Breast epithelium (tissue), 3 donors: ENCODE measurements at regions not wholly inside any gene's neighbourhood (a gene's known extent, or its start where the extent isn't known, plus 50 kb on each side); places are given as distances from the start of the nearest gene placed in this dataset.

Experiments
- POLR2A ChIP-seq: fragments of 450-650 bp; IDR thresholded peaks from one replicate; pipeline ENCODE4 v1.6.1; 2016; ENCODE audit warnings: antibody characterized with exemption, mild to moderate bottlenecking, moderate library complexity
- POLR2AphosphoS5 ChIP-seq, 3 donors: sonication (generic); formaldehyde crosslinking; IDR thresholded peaks; one replicate each; pipeline ENCODE4 v1.6.1; 2017; ENCODE audit warnings: antibody characterized with exemption in 3 of 3
- TF ChIP-seq, protein P1 (sequence below), 3 donors: fragments of 450-650 bp; IDR thresholded peaks; one replicate each; pipeline ENCODE4 v1.5.1; 2016 to 2017; ENCODE audit warnings: antibody characterized with exemption in 3 of 3, mild to moderate bottlenecking in 3 of 3, moderate library complexity in 3 of 3

GRCh38 chr1:209504571-209504970, 78.9 kb upstream of the CAMK1G start:
- TF ChIP-seq, protein P1, sequence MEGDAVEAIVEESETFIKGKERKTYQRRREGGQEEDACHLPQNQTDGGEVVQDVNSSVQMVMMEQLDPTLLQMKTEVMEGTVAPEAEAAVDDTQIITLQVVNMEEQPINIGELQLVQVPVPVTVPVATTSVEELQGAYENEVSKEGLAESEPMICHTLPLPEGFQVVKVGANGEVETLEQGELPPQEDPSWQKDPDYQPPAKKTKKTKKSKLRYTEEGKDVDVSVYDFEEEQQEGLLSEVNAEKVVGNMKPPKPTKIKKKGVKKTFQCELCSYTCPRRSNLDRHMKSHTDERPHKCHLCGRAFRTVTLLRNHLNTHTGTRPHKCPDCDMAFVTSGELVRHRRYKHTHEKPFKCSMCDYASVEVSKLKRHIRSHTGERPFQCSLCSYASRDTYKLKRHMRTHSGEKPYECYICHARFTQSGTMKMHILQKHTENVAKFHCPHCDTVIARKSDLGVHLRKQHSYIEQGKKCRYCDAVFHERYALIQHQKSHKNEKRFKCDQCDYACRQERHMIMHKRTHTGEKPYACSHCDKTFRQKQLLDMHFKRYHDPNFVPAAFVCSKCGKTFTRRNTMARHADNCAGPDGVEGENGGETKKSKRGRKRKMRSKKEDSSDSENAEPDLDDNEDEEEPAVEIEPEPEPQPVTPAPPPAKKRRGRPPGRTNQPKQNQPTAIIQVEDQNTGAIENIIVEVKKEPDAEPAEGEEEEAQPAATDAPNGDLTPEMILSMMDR (IDR thresholded peaks at IDR 0.05), result no peak
- TF ChIP-seq POLR2AphosphoS5 (IDR thresholded peaks at IDR 0.05) (no peak), POLR2A (no peak)
